GM23338 (cell line): ENCODE measurements at regions not wholly inside any gene's neighbourhood (a gene's known extent, or its start where the extent isn't known, plus 50 kb on each side); places are given as distances from the start of the nearest gene placed in this dataset.

Experiments used
- ATAC-seq: fragments of 200-7000 bp; cut with Tn5 transposase; 3 replicates; pipeline ENCODE4 v1.9.1; 2020
- DNase-seq: peaks from one replicate; pipeline ENCODE4 v3.0.0-alpha.2; 2015; ENCODE audit warnings: low spot score
- H2AFZ ChIP-seq: fragments of 200-600 bp; sonication (generic); 2 replicates; pipeline ENCODE4 v1.8.0; 2016; ENCODE audit warnings: antibody characterized with exemption, mild to moderate bottlenecking, moderate library complexity
- H3F3A ChIP-seq: fragments of 200-600 bp; sonication (generic); replicated peaks from 2 replicates; pipeline ENCODE4 v1.8.0; 2017; ENCODE audit warnings: antibody characterized with exemption, mixed run types, low read depth
- H3K27ac ChIP-seq: fragments of 200-600 bp; sonication (generic); 2 replicates; pipeline ENCODE4 v1.6.1; 2016; ENCODE audit warnings: low read depth
- H3K27me3 ChIP-seq: fragments of 200-600 bp; sonication (generic); 2 replicates; pipeline ENCODE4 v1.8.0; 2016; ENCODE audit warnings: mild to moderate bottlenecking, mixed run types, moderate library complexity; ENCODE audit not compliant: insufficient read depth
- H3K36me3 ChIP-seq: fragments of 200-600 bp; sonication (generic); 2 replicates; pipeline ENCODE4 v1.8.0; 2016; ENCODE audit warnings: mild to moderate bottlenecking; ENCODE audit not compliant: insufficient read depth
- H3K4me1 ChIP-seq: fragments of 200-600 bp; sonication (generic); 2 replicates; pipeline ENCODE4 v1.8.0; 2016; ENCODE audit warnings: mild to moderate bottlenecking, moderate library complexity; ENCODE audit not compliant: insufficient read depth
- H3K4me2 ChIP-seq: fragments of 200-600 bp; sonication (generic); 2 replicates; pipeline ENCODE4 v1.7.1; 2017; ENCODE audit warnings: mixed run types
- H3K4me3 ChIP-seq: fragments of 200-600 bp; sonication (generic); 2 replicates; pipeline ENCODE4 v1.6.1; 2016; ENCODE audit warnings: mixed run types
- H3K79me2 ChIP-seq: fragments of 200-600 bp; sonication (generic); replicated peaks from 2 replicates; pipeline ENCODE4 v1.8.0; 2017; ENCODE audit warnings: mild to moderate bottlenecking; ENCODE audit not compliant: insufficient read depth
- H3K9me2 ChIP-seq: fragments of 200-600 bp; sonication (generic); 2 replicates; pipeline ENCODE4 v1.8.0; 2017; ENCODE audit not compliant: insufficient read depth
- H4K20me1 ChIP-seq: fragments of 200-600 bp; sonication (generic); replicated peaks from 2 replicates; pipeline ENCODE4 v1.8.0; 2017; ENCODE audit warnings: mild to moderate bottlenecking; ENCODE audit not compliant: insufficient read depth
- H3K27ac Mint-ChIP-seq: 2 replicates; pipeline ENCODE4 v1.8.0; 2020; ENCODE audit warnings: inconsistent platforms, mild to moderate bottlenecking, moderate library complexity, mixed read lengths
- H3K27me3 Mint-ChIP-seq: 3 replicates; pipeline ENCODE4 v1.8.0; 2022; ENCODE audit warnings: low read depth, mild to moderate bottlenecking, moderate library complexity, mixed read lengths, inconsistent platforms; ENCODE audit not compliant: insufficient read depth, poor library complexity
- H3K36me3 Mint-ChIP-seq: 3 replicates; pipeline ENCODE4 v1.8.0; 2021; ENCODE audit warnings: low read depth, mild to moderate bottlenecking, inconsistent platforms, moderate library complexity, mixed read lengths
- H3K4me1 Mint-ChIP-seq: 3 replicates; pipeline ENCODE4 v1.8.0; 2020; ENCODE audit warnings: mild to moderate bottlenecking, inconsistent platforms, mixed read lengths
- H3K4me3 Mint-ChIP-seq: 3 replicates; pipeline ENCODE4 v1.8.0; 2021; ENCODE audit warnings: moderate library complexity, mild to moderate bottlenecking, inconsistent platforms, mixed read lengths
- H3K9me3 Mint-ChIP-seq: 3 replicates; pipeline ENCODE4 v1.8.0; 2020; ENCODE audit warnings: moderate library complexity, mild to moderate bottlenecking, inconsistent platforms, mixed read lengths
- ETS1 ChIP-seq: IDR thresholded peaks from 2 replicates; pipeline ENCODE4 v1.6.1; 2016; ENCODE audit warnings: antibody characterized with exemption
- EZH2 ChIP-seq: fragments of 200-600 bp; sonication (generic); IDR thresholded peaks from one replicate; pipeline ENCODE4 v1.8.0; 2017; ENCODE audit warnings: antibody characterized with exemption, mild to moderate bottlenecking, low read depth; ENCODE audit not compliant: unreplicated experiment
- EZH2phosphoT487 ChIP-seq: fragments of 200-600 bp; sonication (generic); IDR thresholded peaks from one replicate; pipeline ENCODE4 v1.8.1; 2018; ENCODE audit warnings: antibody characterized with exemption; ENCODE audit not compliant: unreplicated experiment
- POLR2AphosphoS5 ChIP-seq: IDR thresholded peaks from 2 replicates; pipeline ENCODE4 v1.6.1; 2016; ENCODE audit warnings: antibody characterized with exemption, low read depth
- STAT1 ChIP-seq: IDR thresholded peaks from one replicate; pipeline ENCODE4 v1.6.1; 2016; ENCODE audit warnings: antibody characterized with exemption; ENCODE audit not compliant: unreplicated experiment
- ZNF331 ChIP-seq: fragments of 250-450 bp; sonication (Bioruptor Pico); IDR thresholded peaks from 2 replicates; pipeline ENCODE4 v1.5.0; 2020; ENCODE audit warnings: low read depth, mild to moderate bottlenecking, moderate library complexity
- TF ChIP-seq, protein P1 (sequence below), 2 experiments: fragments of 200-600 bp in 1 of 2; sonication (generic) in 1 of 2; conservative IDR thresholded peaks; 2 replicates each; pipeline versions ENCODE4 v1.5.1 to v1.6.1; 2016 to 2017; ENCODE audit warnings: antibody characterized with exemption in 2 of 2, low read depth in 2 of 2, mild to moderate bottlenecking in 2 of 2, moderate library complexity in 1 of 2
- TF ChIP-seq, protein P2 (sequence below): fragments of 250-450 bp; sonication (Bioruptor Pico); IDR thresholded peaks from 2 replicates; pipeline ENCODE4 v1.5.0; 2020; ENCODE audit warnings: mild to moderate bottlenecking, moderate library complexity

GRCh38 chr22:22817468-22818201 lies 70.0 kb upstream of the IGLL5 start:
- H3K36me3 Mint-ChIP-seq: no peaks in the 10 kb centered on the region
- ATAC-seq (peak; percentile 41; the same call in 1 of the 3 replicates), DNase-seq (no peak)
- no peak overlapping the region for H3K4me3 Mint-ChIP-seq
- H3K27ac Mint-ChIP-seq: no peak overlapping the region
- no peak overlapping the region for H2AFZ ChIP-seq
- H3F3A ChIP-seq: no peaks in the 10 kb centered on the region
- H3K36me3 ChIP-seq: no peaks in the 10 kb centered on the region
- peaks cover 3% of the 10 kb centered on the region; the same call in 1 of the 3 replicates for H3K4me1 Mint-ChIP-seq
- no peaks in the 10 kb centered on the region for H3K4me1 ChIP-seq
- H3K9me2 ChIP-seq: 0 out of 2 replicates have a peak, but pooled peaks cover 2% of the 10 kb centered on the region
- H3K4me2 ChIP-seq: no peak overlapping the region
- H4K20me1 ChIP-seq: no peaks in the 10 kb centered on the region
- no peak overlapping the region for H3K4me3 ChIP-seq
- no peaks in the 10 kb centered on the region for H3K79me2 ChIP-seq
- no peaks in the 10 kb centered on the region for H3K9me3 Mint-ChIP-seq
- no peak overlapping the region for H3K27ac ChIP-seq
- peaks cover 99% of the 10 kb centered on the region for H3K27me3 ChIP-seq
- H3K27me3 Mint-ChIP-seq: peaks cover 63% of the 10 kb centered on the region
- TF ChIP-seq ETS1: no peak
- TF ChIP-seq, protein P1, sequence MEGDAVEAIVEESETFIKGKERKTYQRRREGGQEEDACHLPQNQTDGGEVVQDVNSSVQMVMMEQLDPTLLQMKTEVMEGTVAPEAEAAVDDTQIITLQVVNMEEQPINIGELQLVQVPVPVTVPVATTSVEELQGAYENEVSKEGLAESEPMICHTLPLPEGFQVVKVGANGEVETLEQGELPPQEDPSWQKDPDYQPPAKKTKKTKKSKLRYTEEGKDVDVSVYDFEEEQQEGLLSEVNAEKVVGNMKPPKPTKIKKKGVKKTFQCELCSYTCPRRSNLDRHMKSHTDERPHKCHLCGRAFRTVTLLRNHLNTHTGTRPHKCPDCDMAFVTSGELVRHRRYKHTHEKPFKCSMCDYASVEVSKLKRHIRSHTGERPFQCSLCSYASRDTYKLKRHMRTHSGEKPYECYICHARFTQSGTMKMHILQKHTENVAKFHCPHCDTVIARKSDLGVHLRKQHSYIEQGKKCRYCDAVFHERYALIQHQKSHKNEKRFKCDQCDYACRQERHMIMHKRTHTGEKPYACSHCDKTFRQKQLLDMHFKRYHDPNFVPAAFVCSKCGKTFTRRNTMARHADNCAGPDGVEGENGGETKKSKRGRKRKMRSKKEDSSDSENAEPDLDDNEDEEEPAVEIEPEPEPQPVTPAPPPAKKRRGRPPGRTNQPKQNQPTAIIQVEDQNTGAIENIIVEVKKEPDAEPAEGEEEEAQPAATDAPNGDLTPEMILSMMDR (conservative IDR thresholded peaks at IDR 0.05; ENCODE audit: low read depth in 2 of 2): peak; percentile 25; a peak in 3 of 4 replicates

DNA sequence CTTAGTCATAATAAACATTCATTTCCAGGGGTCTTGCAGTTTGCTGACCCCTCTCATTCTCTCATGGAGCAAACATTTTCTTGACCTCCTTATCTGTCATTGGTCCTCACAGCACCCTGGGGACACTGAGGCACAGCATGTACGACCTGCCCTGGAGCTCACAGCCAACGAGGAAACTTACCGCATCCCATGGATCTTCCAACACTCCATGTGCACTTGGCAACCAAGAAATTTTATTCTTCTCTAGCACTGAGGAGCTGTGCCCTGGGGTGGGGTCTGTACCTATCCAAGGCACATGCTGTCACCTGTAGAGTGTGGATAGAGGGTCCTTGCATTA lies 69.4 kb upstream of the IGLL5 start:
- peaks cover 66% of the 10 kb centered on the region for H3K27me3 Mint-ChIP-seq
- TF ChIP-seq EZH2phosphoT487 (no peak), POLR2AphosphoS5 (no peak), STAT1 (no peak), EZH2 (no peak), ZNF331 (CRISPR knock-in tag) (no peak)
- TF ChIP-seq, protein P2, sequence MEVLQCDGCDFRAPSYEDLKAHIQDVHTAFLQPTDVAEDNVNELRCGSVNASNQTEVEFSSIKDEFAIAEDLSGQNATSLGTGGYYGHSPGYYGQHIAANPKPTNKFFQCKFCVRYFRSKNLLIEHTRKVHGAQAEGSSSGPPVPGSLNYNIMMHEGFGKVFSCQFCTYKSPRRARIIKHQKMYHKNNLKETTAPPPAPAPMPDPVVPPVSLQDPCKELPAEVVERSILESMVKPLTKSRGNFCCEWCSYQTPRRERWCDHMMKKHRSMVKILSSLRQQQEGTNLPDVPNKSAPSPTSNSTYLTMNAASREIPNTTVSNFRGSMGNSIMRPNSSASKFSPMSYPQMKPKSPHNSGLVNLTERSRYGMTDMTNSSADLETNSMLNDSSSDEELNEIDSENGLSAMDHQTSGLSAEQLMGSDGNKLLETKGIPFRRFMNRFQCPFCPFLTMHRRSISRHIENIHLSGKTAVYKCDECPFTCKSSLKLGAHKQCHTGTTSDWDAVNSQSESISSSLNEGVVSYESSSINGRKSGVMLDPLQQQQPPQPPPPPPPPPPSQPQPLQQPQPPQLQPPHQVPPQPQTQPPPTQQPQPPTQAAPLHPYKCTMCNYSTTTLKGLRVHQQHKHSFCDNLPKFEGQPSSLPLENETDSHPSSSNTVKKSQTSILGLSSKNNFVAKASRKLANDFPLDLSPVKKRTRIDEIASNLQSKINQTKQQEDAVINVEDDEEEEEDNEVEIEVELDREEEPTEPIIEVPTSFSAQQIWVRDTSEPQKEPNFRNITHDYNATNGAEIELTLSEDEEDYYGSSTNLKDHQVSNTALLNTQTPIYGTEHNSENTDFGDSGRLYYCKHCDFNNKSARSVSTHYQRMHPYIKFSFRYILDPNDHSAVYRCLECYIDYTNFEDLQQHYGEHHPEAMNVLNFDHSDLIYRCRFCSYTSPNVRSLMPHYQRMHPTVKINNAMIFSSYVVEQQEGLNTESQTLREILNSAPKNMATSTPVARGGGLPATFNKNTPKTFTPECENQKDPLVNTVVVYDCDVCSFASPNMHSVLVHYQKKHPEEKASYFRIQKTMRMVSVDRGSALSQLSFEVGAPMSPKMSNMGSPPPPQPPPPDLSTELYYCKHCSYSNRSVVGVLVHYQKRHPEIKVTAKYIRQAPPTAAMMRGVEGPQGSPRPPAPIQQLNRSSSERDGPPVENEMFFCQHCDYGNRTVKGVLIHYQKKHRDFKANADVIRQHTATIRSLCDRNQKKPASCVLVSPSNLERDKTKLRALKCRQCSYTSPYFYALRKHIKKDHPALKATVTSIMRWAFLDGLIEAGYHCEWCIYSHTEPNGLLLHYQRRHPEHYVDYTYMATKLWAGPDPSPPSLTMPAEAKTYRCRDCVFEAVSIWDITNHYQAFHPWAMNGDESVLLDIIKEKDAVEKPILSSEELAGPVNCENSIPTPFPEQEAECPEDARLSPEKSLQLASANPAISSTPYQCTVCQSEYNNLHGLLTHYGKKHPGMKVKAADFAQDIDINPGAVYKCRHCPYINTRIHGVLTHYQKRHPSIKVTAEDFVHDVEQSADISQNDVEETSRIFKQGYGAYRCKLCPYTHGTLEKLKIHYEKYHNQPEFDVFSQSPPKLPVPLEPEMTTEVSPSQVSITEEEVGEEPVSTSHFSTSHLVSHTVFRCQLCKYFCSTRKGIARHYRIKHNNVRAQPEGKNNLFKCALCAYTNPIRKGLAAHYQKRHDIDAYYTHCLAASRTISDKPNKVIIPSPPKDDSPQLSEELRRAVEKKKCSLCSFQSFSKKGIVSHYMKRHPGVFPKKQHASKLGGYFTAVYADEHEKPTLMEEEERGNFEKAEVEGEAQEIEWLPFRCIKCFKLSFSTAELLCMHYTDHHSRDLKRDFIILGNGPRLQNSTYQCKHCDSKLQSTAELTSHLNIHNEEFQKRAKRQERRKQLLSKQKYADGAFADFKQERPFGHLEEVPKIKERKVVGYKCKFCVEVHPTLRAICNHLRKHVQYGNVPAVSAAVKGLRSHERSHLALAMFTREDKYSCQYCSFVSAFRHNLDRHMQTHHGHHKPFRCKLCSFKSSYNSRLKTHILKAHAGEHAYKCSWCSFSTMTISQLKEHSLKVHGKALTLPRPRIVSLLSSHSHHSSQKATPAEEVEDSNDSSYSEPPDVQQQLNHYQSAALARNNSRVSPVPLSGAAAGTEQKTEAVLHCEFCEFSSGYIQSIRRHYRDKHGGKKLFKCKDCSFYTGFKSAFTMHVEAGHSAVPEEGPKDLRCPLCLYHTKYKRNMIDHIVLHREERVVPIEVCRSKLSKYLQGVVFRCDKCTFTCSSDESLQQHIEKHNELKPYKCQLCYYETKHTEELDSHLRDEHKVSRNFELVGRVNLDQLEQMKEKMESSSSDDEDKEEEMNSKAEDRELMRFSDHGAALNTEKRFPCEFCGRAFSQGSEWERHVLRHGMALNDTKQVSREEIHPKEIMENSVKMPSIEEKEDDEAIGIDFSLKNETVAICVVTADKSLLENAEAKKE: no peak
- H2AFZ ChIP-seq: no peak overlapping the region

More for the DNA sequence above, 69.4 kb upstream of the IGLL5 start:
- no peak overlapping the region for H3K27ac ChIP-seq
- H4K20me1 ChIP-seq: no peaks in the 10 kb centered on the region
- DNase-seq: no peak
- Mint-ChIP-seq H3K4me1 (peaks cover 3% of the 10 kb centered on the region; the same call in 1 of the 3 replicates), H3K36me3 (no peaks in the 10 kb centered on the region), H3K9me3 (no peaks in the 10 kb centered on the region), H3K4me3 (no peak overlapping the region), H3K27ac (no peak overlapping the region)
- H3F3A ChIP-seq: no peaks in the 10 kb centered on the region
- no peaks in the 10 kb centered on the region for H3K4me1 ChIP-seq
- H3K4me3 ChIP-seq: no peak overlapping the region
- H3K9me2 ChIP-seq: 0 out of 2 replicates have a peak, but pooled peaks cover 2% of the 10 kb centered on the region
- no peaks in the 10 kb centered on the region for H3K79me2 ChIP-seq
- H3K4me2 ChIP-seq: no peak overlapping the region
- no peak for ATAC-seq
- no peaks in the 10 kb centered on the region for H3K36me3 ChIP-seq
- H3K27me3 ChIP-seq: peaks cover 96% of the 10 kb centered on the region
